ENCODE measurements at regions not wholly inside any gene's neighbourhood (a gene's known extent, or its start where the extent isn't known, plus 50 kb on each side); places are given as distances from the start of the nearest gene placed in this dataset.

GRCh38 chr16:27636453-27637240 lies 86.7 kb downstream of the KATNIP start:
- H3K27ac ChIP-seq (ENCODE audit: extremely low read depth, low read depth, low read length) = no peak overlapping the region
- no peak for TF ChIP-seq KLF10 (CRISPR knock-in tag; IDR thresholded peaks at IDR 0.05)
- 0 out of 4 replicates have a peak, but pooled peaks of 1 of the 2 experiments have one; percentile 20 for TF ChIP-seq KDM1A (IDR thresholded peaks at IDR 0.05)
- TF ChIP-seq SMARCA5 (IDR thresholded peaks at IDR 0.05) = peak; percentile 90; the same call in 1 of the 2 replicates
- peak; percentile 85 for TF ChIP-seq ZFP36 (IDR thresholded peaks at IDR 0.05; ENCODE audit: low read depth, low read length, partially characterized antibody)
- peak; percentile 100 for TF ChIP-seq BRD9 (IDR thresholded peaks at IDR 0.05; ENCODE audit: low read depth, partially characterized antibody)
- TF ChIP-seq FOXA3 (CRISPR knock-in tag; conservative IDR thresholded peaks at IDR 0.05 in 1 of 2, IDR thresholded peaks at IDR 0.05 in 1 of 2) = no peak
- no peak overlapping the region for H3K4me2 ChIP-seq (ENCODE audit: insufficient read depth, low read length)
- no peak overlapping the region for H3K9ac ChIP-seq (ENCODE audit: insufficient read depth in 1 of 2, low read depth in 2 of 2, low read length in 2 of 2)
- no peak for DNase-seq (ENCODE audit: extremely low read depth in 1 of 4, low spot score in 3 of 4)
- H2AFZ ChIP-seq (ENCODE audit: low read depth, low read length) = no peak overlapping the region
- in situ Hi-C loops (cut with MboI) (no loop called here), intact Hi-C loops (cut with micrococcal nuclease) (no loop called here)
- H3K9me1 ChIP-seq (ENCODE audit: control insufficient read depth, insufficient read depth, low read length) = no peaks in the 10 kb centered on the region
- H4K20me1 ChIP-seq (replicated peaks; ENCODE audit: control insufficient read depth, insufficient read depth, low read length) = no peaks in the 10 kb centered on the region; the same call in 1 of the 2 replicates
- no peak overlapping the region for H3K4me3 ChIP-seq
- H3K9me3 ChIP-seq (replicated peaks; ENCODE audit: control insufficient read depth, insufficient read depth, low read depth, low read length) = no peaks in the 10 kb centered on the region
- CTCF ChIA-PET (ENCODE audit: low intra/inter-chr PET ratio) = no interaction called here
- no peaks in the 10 kb centered on the region for H3K27me3 ChIP-seq (ENCODE audit: control insufficient read depth in 2 of 2, insufficient read depth in 2 of 2, low read length in 2 of 2)
- FAIRE-seq = no peak
- H3K36me3 ChIP-seq (ENCODE audit: control insufficient read depth, insufficient read depth, low read length) = no peaks in the 10 kb centered on the region
- H3K4me1 ChIP-seq (replicated peaks in 1 of 2; ENCODE audit: control insufficient read depth in 2 of 2, insufficient read depth in 2 of 2, low read length in 2 of 2) = peaks cover 0 to 7% of the 10 kb centered on the region in 2 experiments; a peak in 2 of 5 replicates
- ATAC-seq = no peak; the same call in 2 of the 3 replicates
- 74% methylated on average over 7 of the region's 7 CpGs for WGBS (ENCODE audit: insufficient coverage, low coverage, missing lambda C conversion rate)
- no TSS peak for BruUV-seq (replicated peaks)
- no peaks in the 10 kb centered on the region for H3K79me2 ChIP-seq (ENCODE audit: control insufficient read depth, insufficient read depth, low read length)
- POLR2A ChIA-PET = no interaction called here
